ENCODE measurements at regions not wholly inside any gene's neighbourhood (a gene's known extent, or its start where the extent isn't known, plus 50 kb on each side); places are given as distances from the start of the nearest gene placed in this dataset.

DNA sequence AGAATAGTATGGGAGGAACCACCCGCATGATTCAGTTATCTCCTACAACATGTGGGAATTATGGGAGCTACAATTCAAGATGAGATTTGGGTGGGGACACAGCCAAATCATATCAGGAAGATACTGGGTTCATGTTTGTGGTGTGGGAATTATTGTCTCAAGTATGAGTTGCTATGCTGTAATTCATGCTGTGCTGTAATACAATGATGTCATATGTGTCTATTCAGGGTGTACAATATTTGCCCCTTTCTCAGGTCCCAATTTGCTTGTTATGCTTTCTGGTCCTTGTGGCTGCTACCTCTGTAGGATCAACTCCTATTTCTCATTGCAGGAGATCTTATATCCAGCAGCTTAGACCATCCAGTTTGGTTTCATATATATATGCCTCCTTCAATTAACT, 52.2 kb upstream of the ARHGAP20 start:
- TF ChIP-seq, protein P1, sequence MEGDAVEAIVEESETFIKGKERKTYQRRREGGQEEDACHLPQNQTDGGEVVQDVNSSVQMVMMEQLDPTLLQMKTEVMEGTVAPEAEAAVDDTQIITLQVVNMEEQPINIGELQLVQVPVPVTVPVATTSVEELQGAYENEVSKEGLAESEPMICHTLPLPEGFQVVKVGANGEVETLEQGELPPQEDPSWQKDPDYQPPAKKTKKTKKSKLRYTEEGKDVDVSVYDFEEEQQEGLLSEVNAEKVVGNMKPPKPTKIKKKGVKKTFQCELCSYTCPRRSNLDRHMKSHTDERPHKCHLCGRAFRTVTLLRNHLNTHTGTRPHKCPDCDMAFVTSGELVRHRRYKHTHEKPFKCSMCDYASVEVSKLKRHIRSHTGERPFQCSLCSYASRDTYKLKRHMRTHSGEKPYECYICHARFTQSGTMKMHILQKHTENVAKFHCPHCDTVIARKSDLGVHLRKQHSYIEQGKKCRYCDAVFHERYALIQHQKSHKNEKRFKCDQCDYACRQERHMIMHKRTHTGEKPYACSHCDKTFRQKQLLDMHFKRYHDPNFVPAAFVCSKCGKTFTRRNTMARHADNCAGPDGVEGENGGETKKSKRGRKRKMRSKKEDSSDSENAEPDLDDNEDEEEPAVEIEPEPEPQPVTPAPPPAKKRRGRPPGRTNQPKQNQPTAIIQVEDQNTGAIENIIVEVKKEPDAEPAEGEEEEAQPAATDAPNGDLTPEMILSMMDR (IDR thresholded peaks at IDR 0.05) = no peak

DNA sequence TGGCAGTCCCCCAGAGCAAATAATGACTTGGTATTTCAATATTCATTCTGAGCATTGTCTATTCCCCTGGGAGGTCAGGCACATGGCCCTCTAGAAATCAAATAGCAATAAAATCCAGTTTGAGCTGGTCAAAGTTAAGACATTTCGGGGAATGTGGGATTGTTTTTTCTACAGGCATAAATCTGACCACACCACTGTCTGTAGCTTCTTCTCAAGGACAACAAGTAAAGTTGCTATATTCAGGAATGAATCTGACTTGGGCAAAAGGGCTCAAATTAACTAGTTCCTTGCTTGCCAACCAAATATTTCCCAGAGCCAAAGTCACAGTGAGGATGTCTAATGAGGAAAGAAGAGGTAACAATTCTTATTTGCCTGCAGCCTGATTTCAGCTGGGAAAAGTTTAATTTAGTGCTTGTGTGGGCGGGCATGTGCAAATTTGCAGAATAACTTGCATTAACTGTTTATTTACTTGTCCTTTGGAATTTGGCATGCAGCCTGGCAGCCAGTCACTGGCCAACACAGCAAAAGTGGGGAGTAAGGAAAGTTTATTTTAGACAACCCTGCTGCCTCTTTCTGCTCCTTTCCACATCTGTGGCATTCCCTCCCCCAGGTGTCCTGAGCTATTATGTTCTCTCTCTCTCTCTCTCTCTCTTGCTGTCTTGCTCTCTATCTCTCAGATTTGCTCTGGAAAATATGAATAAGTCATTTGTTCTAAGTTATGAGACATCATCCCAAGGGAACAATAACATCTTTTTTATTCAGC, 51.2 kb upstream of the ARHGAP20 start:
- TF ChIP-seq, protein P1 (IDR thresholded peaks at IDR 0.05) = no peak

DNA sequence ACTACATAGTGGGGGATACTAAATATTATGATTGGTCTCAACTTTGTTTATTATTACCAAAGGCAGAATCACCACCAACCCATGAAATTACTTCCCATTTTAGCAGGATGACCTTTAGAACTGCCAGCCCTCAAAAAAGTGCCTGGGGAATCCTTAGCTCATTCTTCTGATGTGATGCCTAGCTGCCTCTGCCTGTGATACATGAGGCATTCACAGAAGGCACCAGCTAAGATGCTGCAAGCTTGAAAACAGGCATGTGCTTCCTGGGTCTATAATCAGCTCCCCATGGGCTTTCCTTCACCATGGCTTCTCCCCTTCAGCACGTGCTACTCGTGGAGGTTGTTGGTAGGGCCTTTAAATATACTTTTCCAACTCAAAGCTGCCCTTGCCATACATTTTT, 50.4 kb upstream of the ARHGAP20 start:
- TF ChIP-seq, protein P1 (IDR thresholded peaks at IDR 0.05) = no peak

Data from LNCAP (cell line).